Panc1 (cell line): ENCODE measurements at regions not wholly inside any gene's neighbourhood (a gene's known extent, or its start where the extent isn't known, plus 50 kb on each side); places are given as distances from the start of the nearest gene placed in this dataset.

Experiments used
- ATAC-seq: fragments of 200-7000 bp; cut with Tn5 transposase; 2 replicates; pipeline ENCODE4 v1.9.1; 2020; ENCODE audit warnings: mild to moderate bottlenecking, moderate library complexity
- BruUV-seq: library from RNA; stranded (reverse); fragments of 400-500 nt; replicated peaks from 2 replicates; lab custom pipeline; 2021; lab: Mats Ljungman, UMichigan
- CTCF ChIA-PET: fragments of 300-600 bp; sonication (Branson Sonifier 250); formaldehyde crosslinking; loops from one replicate; lab custom pipeline; 2022; ENCODE audit warnings: antibody characterized with exemption; lab: Charles Lee
- POLR2A ChIA-PET: fragments of 300-600 bp; sonication (Branson Sonifier 250); formaldehyde crosslinking; loops from one replicate; lab custom pipeline; 2022; ENCODE audit warnings: antibody characterized with exemption; lab: Charles Lee
- DNase-seq: peaks from one replicate; pipeline ENCODE4 v3.0.0-alpha.2; 2010; ENCODE audit warnings: low read depth, low spot score
- H3K27ac ChIP-seq: 2 replicates; pipeline ENCODE4 v1.5.1; 2011; ENCODE audit warnings: mild to moderate bottlenecking, low read length, inconsistent platforms
- H3K27me3 ChIP-seq: fragments of 200-500 bp; sonication (Bioruptor generic); 2 replicates; pipeline ENCODE4 v1.6.0; 2014; ENCODE audit warnings: low read length, inconsistent platforms; ENCODE audit not compliant: control insufficient read depth, insufficient read depth
- H3K36me3 ChIP-seq: fragments of 200-500 bp; sonication (Bioruptor generic); 2 replicates; pipeline ENCODE4 v1.5.1; 2014; ENCODE audit warnings: inconsistent platforms, mild to moderate bottlenecking, low read length, moderate library complexity; ENCODE audit not compliant: control insufficient read depth, insufficient read depth
- H3K4me1 ChIP-seq: 2 replicates; pipeline ENCODE4 v1.5.1; 2011; ENCODE audit warnings: inconsistent platforms, mild to moderate bottlenecking, low read length, moderate library complexity; ENCODE audit not compliant: control insufficient read depth, insufficient read depth
- H3K4me3 ChIP-seq, 2 experiments: 2 replicates each; pipeline ENCODE4 v1.5.1; 2011 to 2012; ENCODE audit warnings: low read depth in 2 of 2, low read length in 2 of 2, mild to moderate bottlenecking in 2 of 2, inconsistent platforms in 1 of 2, moderate library complexity in 1 of 2
- H3K9me3 ChIP-seq: fragments of 200-500 bp; sonication (Bioruptor generic); 2 replicates; pipeline ENCODE4 v1.5.1; 2014; ENCODE audit warnings: low read depth, mild to moderate bottlenecking, inconsistent platforms, low read length, moderate library complexity; ENCODE audit not compliant: control insufficient read depth, insufficient read depth
- CTCF ChIP-seq: fragments of 450-650 bp; IDR thresholded peaks from 2 replicates; pipeline ENCODE4 v1.5.1; 2017; ENCODE audit warnings: mild to moderate bottlenecking
- POLR2AphosphoS5 ChIP-seq: IDR thresholded peaks from 2 replicates; pipeline ENCODE4 v1.6.1; 2012; ENCODE audit warnings: mild to moderate bottlenecking, low read depth, low read length, moderate library complexity
- SIN3A ChIP-seq: IDR thresholded peaks from 2 replicates; pipeline ENCODE4 v1.6.1; 2012; ENCODE audit warnings: low read depth, mild to moderate bottlenecking, low read length, moderate library complexity, borderline replicate concordance; ENCODE audit not compliant: insufficient read depth
- TCF7L2 ChIP-seq: IDR thresholded peaks from 2 replicates; pipeline ENCODE4 v1.6.1; 2011; ENCODE audit warnings: mild to moderate bottlenecking, low read depth, low read length, inconsistent platforms
- in situ Hi-C: cut with HindIII; loops from 2 replicates; pipeline ENCODE4 v1.10.0; 2016; ENCODE audit warnings: low sequenced_read_pairs, low pct_unique_long_range_greater_than_20kb
- intact Hi-C: fragments of 100-400 bp; cut with micrococcal nuclease; formaldehyde crosslinking; loops from one replicate; pipeline ENCODE4 v1.10.0; 2022; ENCODE audit not compliant: unreplicated experiment
- TF ChIP-seq, protein P1 (sequence below), 2 experiments: IDR thresholded peaks; 2 replicates each; pipeline ENCODE4 v1.6.1; 2011 to 2012; ENCODE audit warnings: low read depth in 2 of 2, control low read depth in 1 of 2, low read length in 1 of 2, mild to moderate bottlenecking in 1 of 2, moderate library complexity in 1 of 2; ENCODE audit not compliant: insufficient read depth in 1 of 2

DNA sequence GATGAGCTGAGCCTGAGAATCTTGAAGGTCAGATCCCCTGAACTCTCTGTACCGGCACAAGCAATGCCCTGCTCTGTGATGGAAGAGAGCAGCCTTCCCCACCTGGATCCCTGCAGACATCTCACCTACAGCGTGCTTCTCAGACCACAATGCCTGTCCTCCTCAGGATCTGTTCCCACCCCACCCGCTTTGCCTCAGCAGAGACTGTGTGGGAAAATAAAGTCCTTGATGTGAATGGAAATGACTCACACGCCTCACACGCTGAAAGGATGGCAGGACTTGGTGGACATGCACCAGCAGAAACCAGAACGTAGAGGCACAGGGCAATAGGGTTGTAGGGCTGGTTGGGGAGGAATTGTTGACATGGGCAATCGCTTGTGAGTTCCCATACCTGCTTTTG is 117.9 kb upstream of the POU3F3 start:
- Histone ChIP-seq H3K4me3 (no peak overlapping the region), H3K4me1 (no peaks in the 10 kb centered on the region), H3K27ac (no peak overlapping the region), H3K27me3 (no peaks in the 10 kb centered on the region), H3K36me3 (no peaks in the 10 kb centered on the region), H3K9me3 (no peaks in the 10 kb centered on the region)
- ATAC-seq (no peak), DNase-seq (no peak)
- no peak for TF ChIP-seq SIN3A
- TF ChIP-seq, protein P1, sequence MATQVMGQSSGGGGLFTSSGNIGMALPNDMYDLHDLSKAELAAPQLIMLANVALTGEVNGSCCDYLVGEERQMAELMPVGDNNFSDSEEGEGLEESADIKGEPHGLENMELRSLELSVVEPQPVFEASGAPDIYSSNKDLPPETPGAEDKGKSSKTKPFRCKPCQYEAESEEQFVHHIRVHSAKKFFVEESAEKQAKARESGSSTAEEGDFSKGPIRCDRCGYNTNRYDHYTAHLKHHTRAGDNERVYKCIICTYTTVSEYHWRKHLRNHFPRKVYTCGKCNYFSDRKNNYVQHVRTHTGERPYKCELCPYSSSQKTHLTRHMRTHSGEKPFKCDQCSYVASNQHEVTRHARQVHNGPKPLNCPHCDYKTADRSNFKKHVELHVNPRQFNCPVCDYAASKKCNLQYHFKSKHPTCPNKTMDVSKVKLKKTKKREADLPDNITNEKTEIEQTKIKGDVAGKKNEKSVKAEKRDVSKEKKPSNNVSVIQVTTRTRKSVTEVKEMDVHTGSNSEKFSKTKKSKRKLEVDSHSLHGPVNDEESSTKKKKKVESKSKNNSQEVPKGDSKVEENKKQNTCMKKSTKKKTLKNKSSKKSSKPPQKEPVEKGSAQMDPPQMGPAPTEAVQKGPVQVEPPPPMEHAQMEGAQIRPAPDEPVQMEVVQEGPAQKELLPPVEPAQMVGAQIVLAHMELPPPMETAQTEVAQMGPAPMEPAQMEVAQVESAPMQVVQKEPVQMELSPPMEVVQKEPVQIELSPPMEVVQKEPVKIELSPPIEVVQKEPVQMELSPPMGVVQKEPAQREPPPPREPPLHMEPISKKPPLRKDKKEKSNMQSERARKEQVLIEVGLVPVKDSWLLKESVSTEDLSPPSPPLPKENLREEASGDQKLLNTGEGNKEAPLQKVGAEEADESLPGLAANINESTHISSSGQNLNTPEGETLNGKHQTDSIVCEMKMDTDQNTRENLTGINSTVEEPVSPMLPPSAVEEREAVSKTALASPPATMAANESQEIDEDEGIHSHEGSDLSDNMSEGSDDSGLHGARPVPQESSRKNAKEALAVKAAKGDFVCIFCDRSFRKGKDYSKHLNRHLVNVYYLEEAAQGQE (IDR thresholded peaks at IDR 0.05; ENCODE audit: insufficient read depth in 1 of 2, low read depth in 2 of 2, low read length in 1 of 2), result no peak
- no peak for TF ChIP-seq TCF7L2
- TF ChIP-seq CTCF, result no peak
- no peak for TF ChIP-seq POLR2AphosphoS5
- in situ Hi-C loops, result no loop called here
- POLR2A ChIA-PET, result no interaction called here
- intact Hi-C loops, result no loop called here
- CTCF ChIA-PET, result no interaction called here
- no TSS peak for BruUV-seq

- Histone ChIP-seq H3K4me3 (no peak overlapping the region), H3K27ac (no peak overlapping the region), H3K4me1 (no peaks in the 10 kb centered on the region), H3K36me3 (no peaks in the 10 kb centered on the region), H3K27me3 (no peaks in the 10 kb centered on the region; the same call in 1 of the 2 replicates), H3K9me3 (no peaks in the 10 kb centered on the region)
- POLR2A ChIA-PET, result no interaction called here
- intact Hi-C loops (no loop called here), in situ Hi-C loops (no loop called here)
- BruUV-seq, result no TSS peak
- CTCF ChIA-PET, result no interaction called here
- no peak for TF ChIP-seq SIN3A
- TF ChIP-seq CTCF, result no peak
- no peak for TF ChIP-seq TCF7L2
- TF ChIP-seq, protein P1 (IDR thresholded peaks at IDR 0.05; ENCODE audit: insufficient read depth in 1 of 2, low read depth in 2 of 2, low read length in 1 of 2), result no peak
- no peak for TF ChIP-seq POLR2AphosphoS5
- no peak for DNase-seq
- no peak for ATAC-seq
Observed at GRCh38 chr2:104741860-104742259, 112.1 kb upstream of the POU3F3 start.
